HCT116 (cell line): ENCODE measurements at regions not wholly inside any gene's neighbourhood (a gene's known extent, or its start where the extent isn't known, plus 50 kb on each side); places are given as distances from the start of the nearest gene placed in this dataset.

Experiments
- ATAC-seq: fragments of 200-7000 bp; cut with Tn5 transposase; 2 replicates; pipeline ENCODE4 v1.9.1; 2020; ENCODE audit warnings: mild to moderate bottlenecking, moderate library complexity
- BruUV-seq: library from RNA; stranded (reverse); fragments of 400-500 nt; replicated peaks from 2 replicates; lab custom pipeline; 2021; lab: Mats Ljungman, UMichigan
- CTCF ChIA-PET: fragments of 300-600 bp; sonication (Branson Sonifier 250); formaldehyde crosslinking; loops from one replicate; lab custom pipeline; 2021; ENCODE audit warnings: antibody characterized with exemption; lab: Charles Lee
- POLR2A ChIA-PET: fragments of 300-600, 350-600 bp; sonication (Branson Sonifier 250); formaldehyde crosslinking; loops from one replicate; lab custom pipeline; 2021; ENCODE audit warnings: antibody characterized with exemption; lab: Charles Lee
- RAD21 ChIA-PET, 2 experiments: fragments of 300-600 bp; sonication (Branson Sonifier 250); formaldehyde crosslinking; loops; one replicate each; lab custom pipeline; 2023; ENCODE audit warnings: low total read pairs in 2 of 2; ENCODE audit not compliant: uncharacterized antibody in 2 of 2, unreplicated experiment in 2 of 2, low non-redundant PET in 1 of 2; lab: Charles Lee
- DNase-seq: peaks from one replicate; pipeline ENCODE4 v3.0.0-alpha.2; 2010; ENCODE audit warnings: low read depth, low spot score
- H2AFZ ChIP-seq: fragments of 200-600 bp; shearing (Covaris generic), sonication (generic); 2 replicates; pipeline ENCODE4 v1.6.1; 2017; ENCODE audit warnings: low read depth, mixed run types, mixed read lengths, antibody characterized with exemption, low read length; ENCODE audit not compliant: poor library complexity, severe bottlenecking
- H3K27ac ChIP-seq: 2 replicates; pipeline ENCODE4 v1.5.1; 2012; ENCODE audit warnings: low read depth, low read length
- H3K27me3 ChIP-seq: fragments of 200-600 bp; sonication (generic); 2 replicates; pipeline ENCODE4 v1.6.1; 2016; ENCODE audit warnings: mixed run types, low read length, mixed read lengths; ENCODE audit not compliant: insufficient read depth
- H3K36me3 ChIP-seq, 2 experiments: fragments of 200-500 bp in 1 of 2; fragments of 200-600 bp in 1 of 2; sonication (Bioruptor generic) in 1 of 2; sonication (generic) in 1 of 2; 2 replicates each; pipeline versions ENCODE4 v1.5.1 to v1.6.1; 2014 to 2016; ENCODE audit warnings: low read length in 2 of 2, inconsistent platforms in 1 of 2, mixed read lengths in 1 of 2, mixed run types in 1 of 2; ENCODE audit not compliant: insufficient read depth in 2 of 2, control insufficient read depth in 1 of 2
- H3K4me1 ChIP-seq, 2 experiments: fragments of 200-600 bp in 1 of 2; sonication (generic) in 1 of 2; 2 replicates each; pipeline versions ENCODE4 v1.5.1 to v1.6.1; 2012 to 2017; ENCODE audit warnings: low read length in 2 of 2, inconsistent platforms in 1 of 2, mild to moderate bottlenecking in 1 of 2, mixed read lengths in 1 of 2, mixed run types in 1 of 2, moderate library complexity in 1 of 2; ENCODE audit not compliant: insufficient read depth in 2 of 2, control insufficient read depth in 1 of 2
- H3K4me2 ChIP-seq: fragments of 200-600 bp; sonication (generic); 2 replicates; pipeline ENCODE4 v1.6.1; 2017; ENCODE audit warnings: mixed run types, low read length, mixed read lengths
- H3K4me3 ChIP-seq, 2 experiments: fragments of 200-600 bp in 1 of 2; sonication (generic) in 1 of 2; replicated peaks in 1 of 2; 2 replicates each; pipeline ENCODE4 v1.5.1; 2011 to 2016; ENCODE audit warnings: low read length in 2 of 2, control low read depth in 1 of 2, low read depth in 1 of 2, mild to moderate bottlenecking in 1 of 2, mixed read lengths in 1 of 2, mixed run types in 1 of 2
- H3K79me2 ChIP-seq: fragments of 200-600 bp; sonication (generic); 2 replicates; pipeline ENCODE4 v1.6.1; 2017; ENCODE audit warnings: mild to moderate bottlenecking, mixed run types, low read length, moderate library complexity, mixed read lengths; ENCODE audit not compliant: insufficient read depth
- H3K9ac ChIP-seq: fragments of 200-600 bp; sonication (generic); 2 replicates; pipeline ENCODE4 v1.6.1; 2016; ENCODE audit warnings: low read length, mixed read lengths
- H3K9me2 ChIP-seq: fragments of 200-600 bp; sonication (generic), shearing (Covaris generic); 2 replicates; pipeline ENCODE4 v1.6.1; 2017; ENCODE audit warnings: mixed run types, mild to moderate bottlenecking, moderate library complexity; ENCODE audit not compliant: insufficient read depth
- H3K9me3 ChIP-seq, 2 experiments: fragments of 200-500 bp in 1 of 2; fragments of 200-600 bp in 1 of 2; sonication (Bioruptor generic) in 1 of 2; sonication (generic) in 1 of 2; 2 replicates each; pipeline ENCODE4 v1.6.1; 2014 to 2017; ENCODE audit warnings: low read length in 2 of 2, mixed read lengths in 2 of 2, inconsistent platforms in 1 of 2, low read depth in 1 of 2, mild to moderate bottlenecking in 1 of 2, mixed run types in 1 of 2, moderate library complexity in 1 of 2; ENCODE audit not compliant: control insufficient read depth in 1 of 2, insufficient read depth in 1 of 2
- H4K20me1 ChIP-seq: fragments of 200-600 bp; sonication (generic), shearing (Covaris generic); 2 replicates; pipeline ENCODE4 v1.6.1; 2017; ENCODE audit warnings: mixed run types, mild to moderate bottlenecking, moderate library complexity; ENCODE audit not compliant: insufficient read depth
- ATF3 ChIP-seq: IDR thresholded peaks from 2 replicates; pipeline ENCODE4 v1.6.1; 2012
- CBX3 ChIP-seq: IDR thresholded peaks from 2 replicates; pipeline ENCODE4 v1.6.1; 2012; ENCODE audit warnings: low read depth
- CEBPB ChIP-seq: IDR thresholded peaks from 2 replicates; pipeline ENCODE4 v1.6.1; 2012; ENCODE audit warnings: low read depth
- CTCF ChIP-seq, 3 experiments: fragments of 200-600 bp in 1 of 3; sonication (generic) in 1 of 3; IDR thresholded peaks in 2 of 3; conservative IDR thresholded peaks in 1 of 3; 2 replicates each; pipeline ENCODE4 v1.5.1; 2012 to 2017; ENCODE audit warnings: low read depth in 2 of 3, low read length in 2 of 3, antibody characterized with exemption in 1 of 3, borderline replicate concordance in 1 of 3, control low read depth in 1 of 3, mild to moderate bottlenecking in 1 of 3, mixed read lengths in 1 of 3, mixed run types in 1 of 3, moderate library complexity in 1 of 3; ENCODE audit not compliant: insufficient read depth in 1 of 3
- ELF1 ChIP-seq: IDR thresholded peaks from 2 replicates; pipeline ENCODE4 v1.6.1; 2012; ENCODE audit warnings: low read depth, borderline replicate concordance
- EZH2 ChIP-seq: fragments of 200-600 bp; sonication (generic); IDR thresholded peaks from 2 replicates; pipeline ENCODE4 v1.6.1; 2017; ENCODE audit warnings: antibody characterized with exemption, mixed run types
- FOSL1 ChIP-seq: IDR thresholded peaks from 2 replicates; pipeline ENCODE4 v1.6.1; 2012; ENCODE audit warnings: low read depth
- JUND ChIP-seq: IDR thresholded peaks from 2 replicates; pipeline ENCODE4 v1.6.1; 2012
- POLR2A ChIP-seq: IDR thresholded peaks from 2 replicates; pipeline ENCODE4 v1.7.0; 2011; ENCODE audit warnings: borderline replicate concordance; ENCODE audit not compliant: insufficient read depth, insufficient read length; ENCODE audit errors: extremely low read depth
- RAD21 ChIP-seq: IDR thresholded peaks from 2 replicates; pipeline ENCODE4 v1.6.1; 2012; ENCODE audit warnings: low read depth, mild to moderate bottlenecking
- REST ChIP-seq: IDR thresholded peaks from 2 replicates; pipeline ENCODE4 v1.6.1; 2012; ENCODE audit warnings: low read depth
- SIN3A ChIP-seq: IDR thresholded peaks from 2 replicates; pipeline ENCODE4 v1.6.1; 2012; ENCODE audit warnings: low read depth
- SRF ChIP-seq: IDR thresholded peaks from 2 replicates; pipeline ENCODE4 v1.6.1; 2012; ENCODE audit warnings: low read depth
- TCF7L2 ChIP-seq: IDR thresholded peaks from 2 replicates; pipeline ENCODE4 v1.7.0; 2011; ENCODE audit warnings: borderline replicate concordance, inconsistent platforms; ENCODE audit not compliant: insufficient read depth, insufficient read length; ENCODE audit errors: extremely low read depth
- ZBTB33 ChIP-seq: IDR thresholded peaks from 2 replicates; pipeline ENCODE4 v1.6.1; 2011; ENCODE audit warnings: mild to moderate bottlenecking, low read length, moderate library complexity; ENCODE audit not compliant: insufficient replicate concordance; ENCODE audit errors: extremely low read depth
- ZFX ChIP-seq: fragments of 450-650 bp; IDR thresholded peaks from 2 replicates; pipeline ENCODE4 v1.6.1; 2017
- ZNF274 ChIP-seq: fragments of 200-500 bp; sonication (Bioruptor generic); IDR thresholded peaks from 2 replicates; pipeline ENCODE4 v1.6.1; 2014; ENCODE audit warnings: mild to moderate bottlenecking, low read depth, low read length, inconsistent platforms
- intact Hi-C: fragments of 100-400 bp; cut with micrococcal nuclease; formaldehyde crosslinking; loops from 2 replicates; pipeline ENCODE4 v1.10.0; 2022

GRCh38 chr5:157955541-157956172, 96.7 kb upstream of the CLINT1 start:
- H3K4me3 ChIP-seq, result no peak overlapping the region
- no TSS peak for BruUV-seq
- H4K20me1 ChIP-seq, result no peaks in the 10 kb centered on the region
- intact Hi-C loops, result no loop called here
- ChIA-PET RAD21 (no interaction called here), POLR2A (no interaction called here), CTCF (no interaction called here)
- H3K4me2 ChIP-seq, result no peak overlapping the region
- TF ChIP-seq JUND, result no peak
- TF ChIP-seq POLR2A, result no peak
- no peak for TF ChIP-seq FOSL1
- no peak for TF ChIP-seq ELF1
- no peak for TF ChIP-seq EZH2
- no peak for TF ChIP-seq ZBTB33
- TF ChIP-seq SIN3A, result no peak
- TF ChIP-seq REST, result no peak
- no peak for TF ChIP-seq SRF
- no peak for TF ChIP-seq RAD21
- TF ChIP-seq ZNF274, result no peak
- TF ChIP-seq CBX3, result no peak
- TF ChIP-seq TCF7L2, result no peak
- TF ChIP-seq ATF3, result no peak
- TF ChIP-seq CEBPB, result no peak
- TF ChIP-seq ZFX, result no peak
- TF ChIP-seq CTCF (IDR thresholded peaks at IDR 0.05 in 2 of 3, conservative IDR thresholded peaks at IDR 0.05 in 1 of 3; ENCODE audit: borderline replicate concordance in 1 of 3, insufficient read depth in 1 of 3, low read depth in 2 of 3, low read length in 2 of 3), result no peak
- no peaks in the 10 kb centered on the region for H3K27me3 ChIP-seq
- H3K36me3 ChIP-seq, result no peaks in the 10 kb centered on the region
- DNase-seq, result no peak
- no peaks in the 10 kb centered on the region for H3K9me3 ChIP-seq
- ATAC-seq, result no peak
- no peak overlapping the region for H3K9ac ChIP-seq
- no peak overlapping the region for H3K27ac ChIP-seq
- H2AFZ ChIP-seq, result no peak overlapping the region
- H3K9me2 ChIP-seq, result no peaks in the 10 kb centered on the region
- H3K79me2 ChIP-seq, result no peaks in the 10 kb centered on the region
- no peaks in the 10 kb centered on the region for H3K4me1 ChIP-seq
